Left ventricle myocardium inferior (tissue), 1 donor: ENCODE measurements at regions not wholly inside any gene's neighbourhood (a gene's known extent, or its start where the extent isn't known, plus 50 kb on each side); places are given as distances from the start of the nearest gene placed in this dataset.
"Not testable (repeated sequence)": the region's sequence is repeated elsewhere in the genome, so short reads cannot be mapped to it uniquely, and the experiment has no call there.

Experiments used
- DNase-seq: peaks from one replicate; pipeline ENCODE4 v3.0.0-alpha.2; 2020
- H3K27ac ChIP-seq: fragments of 200-600 bp; replicated peaks from 2 replicates; pipeline ENCODE4 v1.8.0; 2021
- H3K27me3 ChIP-seq: fragments of 200-600 bp; 2 replicates; pipeline ENCODE4 v1.8.0; 2021; ENCODE audit warnings: low read depth
- H3K36me3 ChIP-seq: fragments of 200-600 bp; 2 replicates; pipeline ENCODE4 v1.8.0; 2021
- H3K4me1 ChIP-seq: fragments of 200-600 bp; 2 replicates; pipeline ENCODE4 v1.8.0; 2021
- H3K4me3 ChIP-seq: fragments of 200-600 bp; 2 replicates; pipeline ENCODE4 v1.8.0; 2021; ENCODE audit warnings: mild to moderate bottlenecking, moderate library complexity
- H3K9me3 ChIP-seq: fragments of 200-600 bp; replicated peaks from 2 replicates; pipeline ENCODE4 v1.8.0; 2021
- CTCF ChIP-seq: fragments of 200-600 bp; IDR thresholded peaks from 2 replicates; pipeline ENCODE4 v1.8.0; 2021; ENCODE audit warnings: antibody characterized with exemption, mild to moderate bottlenecking, borderline replicate concordance
- intact Hi-C: fragments of 100-400 bp; cut with micrococcal nuclease; formaldehyde crosslinking; loops from one replicate; pipeline ENCODE4 v1.11.0; 2022
- donor health status: DM: no; HTN: yes; CAD: no; lungs with severe emphysema.

GRCh38 chr5:112581811-112582320 lies 155.8 kb upstream of the APC start:
- no peaks in the 10 kb centered on the region for H3K36me3 ChIP-seq
- no peak overlapping the region for H3K4me3 ChIP-seq
- no peak for DNase-seq
- peaks cover 6% of the 10 kb centered on the region for H3K4me1 ChIP-seq
- no peak for TF ChIP-seq CTCF
- intact Hi-C loops, result no loop called here
- no peaks in the 10 kb centered on the region for H3K9me3 ChIP-seq
- H3K27ac ChIP-seq, result no peak overlapping the region
- H3K27me3 ChIP-seq, result no peaks in the 10 kb centered on the region

GRCh38 chr5:112583166-112583565 lies 154.5 kb upstream of the APC start:
- no peak overlapping the region for H3K27ac ChIP-seq
- no peaks in the 10 kb centered on the region for H3K4me1 ChIP-seq
- TF ChIP-seq CTCF, result no peak
- H3K9me3 ChIP-seq, result no peaks in the 10 kb centered on the region
- no peak for DNase-seq
- intact Hi-C loops, result no loop called here
- H3K4me3 ChIP-seq, result no peak overlapping the region
- no peaks in the 10 kb centered on the region for H3K36me3 ChIP-seq
- no peaks in the 10 kb centered on the region for H3K27me3 ChIP-seq

- Histone ChIP-seq H3K9me3 (no peaks in the 10 kb centered on the region), H3K27me3 (no peaks in the 10 kb centered on the region), H3K4me3 (no peak overlapping the region), H3K27ac (no peak overlapping the region), H3K36me3 (no peaks in the 10 kb centered on the region), H3K4me1 (no peaks in the 10 kb centered on the region)
- intact Hi-C loops, result no loop called here
- no peak for TF ChIP-seq CTCF
- DNase-seq, result no peak
Measured at GRCh38 chr5:112584781-112585180, 152.9 kb upstream of the APC start.

GRCh38 chr5:112586596-112587062 lies 151.1 kb upstream of the APC start:
- intact Hi-C loops, result no loop called here
- H3K9me3 ChIP-seq, result no peaks in the 10 kb centered on the region
- no peak for TF ChIP-seq CTCF
- no peaks in the 10 kb centered on the region for H3K4me1 ChIP-seq
- no peaks in the 10 kb centered on the region for H3K36me3 ChIP-seq
- DNase-seq, result no peak
- H3K27ac ChIP-seq, result no peak overlapping the region
- no peak overlapping the region for H3K4me3 ChIP-seq
- H3K27me3 ChIP-seq, result no peaks in the 10 kb centered on the region

- intact Hi-C loops, DNase-seq, H3K36me3 ChIP-seq: not testable (repeated sequence)
Measured at GRCh38 chr5:112590858-112591257, 146.8 kb upstream of the APC start.

GRCh38 chr5:112594095-112594850 lies 143.4 kb upstream of the APC start:
- DNase-seq, result no peak
- no peak overlapping the region for H3K4me3 ChIP-seq
- peaks cover 6% of the 10 kb centered on the region for H3K4me1 ChIP-seq
- no peaks in the 10 kb centered on the region for H3K9me3 ChIP-seq
- H3K27ac ChIP-seq, result no peak overlapping the region
- H3K36me3 ChIP-seq, result no peaks in the 10 kb centered on the region
- TF ChIP-seq CTCF, result no peak
- H3K27me3 ChIP-seq, result no peaks in the 10 kb centered on the region
- intact Hi-C loops, result no loop called here

More at GRCh38 chr5:112590858-112591257, 146.8 kb upstream of the APC start:
- not testable (repeated sequence) for H3K4me3 ChIP-seq, H3K4me1 ChIP-seq, H3K27ac ChIP-seq, H3K9me3 ChIP-seq, H3K27me3 ChIP-seq
